Loucy (cell line): ENCODE measurements at regions not wholly inside any gene's neighbourhood (a gene's known extent, or its start where the extent isn't known, plus 50 kb on each side); places are given as distances from the start of the nearest gene placed in this dataset.

ENCODE experiments used
- EZH2phosphoT487 ChIP-seq: fragments of 200-600 bp; IDR thresholded peaks from 2 replicates; pipeline ENCODE4 v1.6.1; 2018; ENCODE audit warnings: antibody characterized with exemption, mild to moderate bottlenecking, moderate library complexity, borderline replicate concordance
- TF ChIP-seq, protein P1 (sequence below): fragments of 200-600 bp; sonication (generic); conservative IDR thresholded peaks from 2 replicates; pipeline ENCODE4 v1.5.1; 2014; ENCODE audit warnings: mild to moderate bottlenecking, antibody characterized with exemption, low read length

DNA sequence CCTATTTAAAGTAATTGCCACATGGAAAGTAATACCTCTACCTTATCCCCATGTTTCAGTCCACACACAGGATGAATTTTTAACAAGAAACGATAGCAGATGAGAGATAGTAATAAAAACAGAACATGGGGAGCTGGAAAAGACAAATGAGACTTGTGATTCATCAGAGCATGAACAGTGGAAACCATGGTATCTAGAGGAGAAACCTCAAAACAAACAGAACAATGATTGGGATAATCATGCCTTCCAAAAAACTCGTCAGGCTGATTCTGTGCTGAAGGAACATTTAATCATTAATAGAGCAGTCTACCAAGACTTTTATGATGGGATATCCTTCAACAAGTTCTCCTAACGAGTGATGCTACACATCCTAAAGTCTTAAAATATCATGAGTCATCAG, 1390.7 kb downstream of the FSCB start:
- TF ChIP-seq, protein P1, sequence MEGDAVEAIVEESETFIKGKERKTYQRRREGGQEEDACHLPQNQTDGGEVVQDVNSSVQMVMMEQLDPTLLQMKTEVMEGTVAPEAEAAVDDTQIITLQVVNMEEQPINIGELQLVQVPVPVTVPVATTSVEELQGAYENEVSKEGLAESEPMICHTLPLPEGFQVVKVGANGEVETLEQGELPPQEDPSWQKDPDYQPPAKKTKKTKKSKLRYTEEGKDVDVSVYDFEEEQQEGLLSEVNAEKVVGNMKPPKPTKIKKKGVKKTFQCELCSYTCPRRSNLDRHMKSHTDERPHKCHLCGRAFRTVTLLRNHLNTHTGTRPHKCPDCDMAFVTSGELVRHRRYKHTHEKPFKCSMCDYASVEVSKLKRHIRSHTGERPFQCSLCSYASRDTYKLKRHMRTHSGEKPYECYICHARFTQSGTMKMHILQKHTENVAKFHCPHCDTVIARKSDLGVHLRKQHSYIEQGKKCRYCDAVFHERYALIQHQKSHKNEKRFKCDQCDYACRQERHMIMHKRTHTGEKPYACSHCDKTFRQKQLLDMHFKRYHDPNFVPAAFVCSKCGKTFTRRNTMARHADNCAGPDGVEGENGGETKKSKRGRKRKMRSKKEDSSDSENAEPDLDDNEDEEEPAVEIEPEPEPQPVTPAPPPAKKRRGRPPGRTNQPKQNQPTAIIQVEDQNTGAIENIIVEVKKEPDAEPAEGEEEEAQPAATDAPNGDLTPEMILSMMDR: no peak
- TF ChIP-seq EZH2phosphoT487: no peak
